Activated naive CD8-positive, alpha-beta T cell treated with anti-CD3 and anti-CD28 coated beads for 36 hours (primary cell): ENCODE measurements at regions not wholly inside any gene's neighbourhood (a gene's known extent, or its start where the extent isn't known, plus 50 kb on each side); places are given as distances from the start of the nearest gene placed in this dataset.

ENCODE experiments used
- DNase-seq: peaks from one replicate; pipeline ENCODE4 v3.0.0; 2021
- H3K27ac Mint-ChIP-seq: one replicate; pipeline ENCODE4 v1.8.0; 2022; ENCODE audit warnings: mild to moderate bottlenecking, moderate library complexity, mixed read lengths
- H3K27me3 Mint-ChIP-seq: one replicate; pipeline ENCODE4 v1.8.0; 2022; ENCODE audit warnings: mild to moderate bottlenecking, mixed read lengths
- H3K36me3 Mint-ChIP-seq: one replicate; pipeline ENCODE4 v1.8.0; 2021; ENCODE audit warnings: mild to moderate bottlenecking, mixed read lengths
- H3K4me1 Mint-ChIP-seq: one replicate; pipeline ENCODE4 v1.8.0; 2021; ENCODE audit warnings: mixed read lengths
- H3K4me3 Mint-ChIP-seq: one replicate; pipeline ENCODE4 v1.8.0; 2022; ENCODE audit warnings: mild to moderate bottlenecking, moderate library complexity, mixed read lengths
- H3K9me3 Mint-ChIP-seq: one replicate; pipeline ENCODE4 v1.8.0; 2022; ENCODE audit warnings: mixed read lengths

DNA sequence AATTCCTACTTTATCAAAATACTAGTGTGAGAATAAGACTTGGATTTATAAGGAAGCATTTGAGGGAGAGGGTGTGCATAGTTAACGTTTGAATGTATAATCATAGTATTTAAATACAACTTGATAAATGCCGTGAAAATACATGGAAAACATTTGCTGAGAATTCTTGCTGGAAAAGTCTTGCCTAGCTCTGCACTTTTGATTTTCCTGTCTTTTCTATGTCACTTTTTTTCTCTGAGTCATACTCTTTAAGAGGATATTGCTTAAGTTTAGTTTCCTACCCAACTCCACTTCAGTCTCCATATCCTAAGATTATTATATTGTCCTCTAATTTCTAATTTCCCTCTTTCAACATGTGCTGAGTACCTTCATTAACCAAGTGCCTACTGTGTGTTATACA is 616.6 kb upstream of the SEMA6A start:
- Mint-ChIP-seq H3K9me3 (no peaks in the 10 kb centered on the region), H3K4me3 (no peak overlapping the region)

DNA sequence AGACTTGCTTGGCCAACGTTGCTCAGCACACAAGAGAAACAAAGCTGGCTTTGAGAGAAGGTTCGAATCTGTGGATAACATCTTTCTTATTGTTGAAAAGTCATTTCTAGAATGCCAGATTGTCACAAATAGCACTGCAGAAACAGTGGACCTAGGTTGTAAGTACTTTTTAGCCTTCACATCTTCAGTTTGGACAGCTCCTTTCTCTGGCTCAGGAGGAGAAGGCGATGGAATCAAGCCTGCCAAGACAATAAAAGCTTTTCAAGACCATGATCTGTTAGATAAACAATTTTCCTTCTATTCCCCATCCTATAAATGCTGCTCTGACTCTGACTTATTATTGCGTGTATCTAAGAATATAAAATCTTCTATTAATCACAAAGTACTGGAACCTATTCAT is 615.2 kb upstream of the SEMA6A start:
- no peak for DNase-seq
- Mint-ChIP-seq H3K27ac (no peak overlapping the region), H3K27me3 (no peaks in the 10 kb centered on the region), H3K36me3 (no peaks in the 10 kb centered on the region), H3K4me3 (no peak overlapping the region), H3K4me1 (no peaks in the 10 kb centered on the region), H3K9me3 (no peaks in the 10 kb centered on the region)

More for the DNA sequence above, 616.6 kb upstream of the SEMA6A start:
- no peaks in the 10 kb centered on the region for H3K36me3 Mint-ChIP-seq
- no peak for DNase-seq
- H3K4me1 Mint-ChIP-seq, result no peaks in the 10 kb centered on the region
- no peak overlapping the region for H3K27ac Mint-ChIP-seq
- H3K27me3 Mint-ChIP-seq, result no peaks in the 10 kb centered on the region

DNA sequence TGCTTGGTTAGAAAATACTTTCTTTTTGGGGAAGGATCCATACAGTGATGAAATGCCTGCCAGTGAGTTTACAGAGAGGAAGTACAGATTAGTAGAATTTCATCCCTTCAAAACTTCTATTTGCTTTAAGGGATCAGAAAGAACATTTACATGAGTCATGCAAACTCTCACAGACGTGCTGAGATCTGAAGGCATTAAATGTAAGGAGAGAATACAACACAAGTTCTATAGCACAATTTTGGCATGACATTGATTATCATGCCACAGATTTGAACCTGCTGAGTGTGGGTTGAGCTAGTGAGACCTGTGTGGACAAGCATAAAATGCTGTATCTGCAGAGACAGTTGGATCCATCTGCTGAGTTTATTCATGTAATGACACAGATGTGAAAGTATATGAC is 613.6 kb upstream of the SEMA6A start:
- no peak overlapping the region for H3K27ac Mint-ChIP-seq
- no peak overlapping the region for H3K4me3 Mint-ChIP-seq
- H3K9me3 Mint-ChIP-seq, result no peaks in the 10 kb centered on the region
- no peaks in the 10 kb centered on the region for H3K4me1 Mint-ChIP-seq
- no peak for DNase-seq
- no peaks in the 10 kb centered on the region for H3K27me3 Mint-ChIP-seq
- no peaks in the 10 kb centered on the region for H3K36me3 Mint-ChIP-seq

DNA sequence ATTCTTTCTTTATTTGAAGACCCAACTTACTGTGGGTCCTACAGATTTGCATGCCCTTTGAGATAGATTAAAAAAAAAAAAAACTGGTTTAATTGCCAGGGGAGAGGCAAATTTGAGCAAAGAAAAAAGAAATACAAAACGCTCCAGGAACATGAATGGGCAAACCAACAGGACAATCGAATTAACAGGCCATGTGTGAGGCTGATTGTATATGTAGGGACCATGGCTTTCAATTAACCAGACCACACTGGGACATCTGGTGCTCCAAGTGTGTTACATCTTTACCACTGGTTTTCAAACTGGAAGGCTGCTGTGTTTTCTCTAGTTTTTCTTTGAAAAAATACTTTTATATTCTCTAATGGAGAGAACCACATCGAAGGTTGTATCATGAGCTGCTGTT is 612.1 kb upstream of the SEMA6A start:
- Mint-ChIP-seq H3K27me3 (no peaks in the 10 kb centered on the region), H3K36me3 (no peaks in the 10 kb centered on the region), H3K4me3 (no peak overlapping the region), H3K4me1 (no peaks in the 10 kb centered on the region), H3K9me3 (no peaks in the 10 kb centered on the region), H3K27ac (no peak overlapping the region)
- no peak for DNase-seq

DNA sequence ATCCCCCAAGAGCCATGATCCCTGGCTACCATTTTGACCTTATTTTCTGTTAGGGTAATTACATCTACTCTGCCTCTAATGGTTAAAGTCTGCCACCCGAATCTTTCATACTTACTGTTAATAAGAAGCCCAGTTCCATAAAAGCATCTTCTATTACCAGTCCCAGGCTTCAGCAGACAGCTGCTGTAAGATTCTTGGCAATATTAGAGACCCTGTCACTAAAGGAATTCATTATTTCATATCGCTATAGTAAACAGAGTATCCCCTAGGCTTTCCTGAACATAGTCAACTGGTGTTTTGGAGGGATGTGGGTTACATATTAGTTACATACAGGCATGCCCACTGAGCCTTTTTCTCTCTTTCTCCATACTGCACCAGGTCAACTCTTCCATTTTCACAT is 608.7 kb upstream of the SEMA6A start:
- H3K4me3 Mint-ChIP-seq, result no peak overlapping the region
- no peaks in the 10 kb centered on the region for H3K9me3 Mint-ChIP-seq
- H3K36me3 Mint-ChIP-seq, result no peaks in the 10 kb centered on the region
- DNase-seq, result no peak
- H3K27ac Mint-ChIP-seq, result no peak overlapping the region
- H3K4me1 Mint-ChIP-seq, result no peaks in the 10 kb centered on the region
- H3K27me3 Mint-ChIP-seq, result no peaks in the 10 kb centered on the region

DNA sequence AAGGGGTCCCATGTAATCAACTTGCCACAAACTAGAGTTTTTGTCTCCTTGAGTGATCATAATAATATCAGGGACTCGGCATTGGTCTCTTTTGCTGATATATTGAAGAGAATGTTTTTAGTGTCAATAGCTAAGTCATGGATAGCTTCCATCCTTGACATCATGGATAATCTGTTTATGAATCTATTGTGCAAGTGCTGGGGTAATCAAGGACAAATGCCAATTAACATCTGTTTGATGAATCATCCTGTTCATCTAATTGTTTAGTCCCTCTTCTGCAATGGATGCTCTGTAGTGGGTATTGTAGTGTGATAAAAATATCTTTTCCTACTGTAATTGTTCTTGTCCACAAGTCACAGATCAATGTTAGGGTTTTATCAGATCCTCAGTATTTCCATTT is 607.5 kb upstream of the SEMA6A start:
- H3K27me3 Mint-ChIP-seq, result no peaks in the 10 kb centered on the region
- H3K9me3 Mint-ChIP-seq, result no peaks in the 10 kb centered on the region
- no peak overlapping the region for H3K27ac Mint-ChIP-seq
- no peaks in the 10 kb centered on the region for H3K4me1 Mint-ChIP-seq
- H3K4me3 Mint-ChIP-seq, result no peak overlapping the region
- H3K36me3 Mint-ChIP-seq, result no peaks in the 10 kb centered on the region
- DNase-seq, result no peak

DNA sequence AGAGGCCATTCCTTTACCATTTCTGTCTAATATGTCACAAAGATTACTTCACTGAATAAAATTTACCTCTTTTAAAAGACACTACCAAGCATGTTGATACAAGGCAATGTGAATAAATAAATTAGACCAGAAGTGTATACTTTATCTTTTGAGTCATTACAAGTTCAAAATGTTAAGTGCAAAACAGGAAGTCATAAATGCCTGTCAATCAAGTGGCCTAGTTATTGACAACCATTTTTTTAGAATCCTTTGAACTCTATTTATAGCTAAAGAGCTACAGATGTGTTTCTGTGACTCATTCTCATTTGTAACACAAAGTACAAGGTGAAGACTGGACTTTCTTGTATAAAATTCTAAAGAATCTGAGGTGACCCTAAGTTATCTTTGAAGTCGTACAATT is 602.7 kb upstream of the SEMA6A start:
- H3K4me3 Mint-ChIP-seq, result no peak overlapping the region
- peaks cover 2% of the 10 kb centered on the region for H3K9me3 Mint-ChIP-seq
- no peak for DNase-seq
- no peaks in the 10 kb centered on the region for H3K36me3 Mint-ChIP-seq
- H3K4me1 Mint-ChIP-seq, result no peaks in the 10 kb centered on the region
- H3K27ac Mint-ChIP-seq, result no peak overlapping the region
- no peaks in the 10 kb centered on the region for H3K27me3 Mint-ChIP-seq

DNA sequence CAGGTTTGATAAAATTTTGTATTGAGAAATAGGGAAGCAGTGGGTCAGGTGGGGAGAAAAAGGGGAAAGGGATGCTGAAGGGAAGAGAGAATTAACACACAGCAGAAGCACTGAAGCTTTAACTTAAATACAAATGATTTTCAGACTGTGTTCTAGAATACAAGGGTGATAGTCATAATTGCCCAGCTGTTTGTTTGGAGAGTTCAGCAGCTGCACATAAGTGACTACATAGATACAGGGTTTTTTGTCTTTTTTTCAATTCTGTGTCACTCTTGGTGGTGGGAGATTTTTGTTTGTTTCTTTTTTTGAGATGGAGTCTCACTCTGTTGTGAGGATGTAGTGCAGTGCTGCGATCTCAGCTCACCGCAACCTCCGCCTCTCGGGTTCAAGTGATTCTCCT is 590.4 kb upstream of the SEMA6A start:
- H3K4me3 Mint-ChIP-seq, result no peak overlapping the region
- DNase-seq, result no peak
- H3K4me1 Mint-ChIP-seq, result no peaks in the 10 kb centered on the region
- H3K9me3 Mint-ChIP-seq, result peaks cover 2% of the 10 kb centered on the region
- peaks cover 5% of the 10 kb centered on the region for H3K27me3 Mint-ChIP-seq
- H3K36me3 Mint-ChIP-seq, result no peaks in the 10 kb centered on the region
- no peak overlapping the region for H3K27ac Mint-ChIP-seq

DNA sequence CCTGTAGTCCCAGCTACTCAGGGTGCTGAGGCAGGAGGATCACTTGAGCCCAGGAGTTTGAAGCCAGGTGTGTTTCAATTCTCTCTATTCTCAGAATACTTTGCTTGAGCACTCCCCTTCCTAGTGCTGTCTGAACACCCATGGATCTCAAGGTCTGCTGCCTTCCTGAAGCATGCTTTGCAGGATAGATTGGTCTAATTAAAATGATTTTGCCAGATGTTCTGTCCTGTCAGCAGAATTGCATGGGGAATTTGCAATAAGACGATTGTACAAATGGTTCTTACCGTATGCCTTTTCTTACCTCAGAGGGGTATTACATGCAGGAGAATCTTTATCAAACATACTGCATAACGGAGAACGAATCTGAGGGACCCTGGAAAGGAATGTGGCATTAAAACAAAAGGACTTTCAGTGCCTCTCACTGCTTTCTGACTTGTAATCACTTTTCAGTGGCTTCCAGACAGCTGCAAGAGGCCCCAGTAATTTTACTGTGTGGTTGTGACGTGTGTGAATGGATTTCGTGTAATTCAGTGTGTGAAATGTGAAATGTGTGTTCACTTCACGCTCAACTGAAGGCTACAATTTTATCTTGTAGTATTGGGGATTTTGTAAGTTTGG is 587.2 kb upstream of the SEMA6A start:
- no peaks in the 10 kb centered on the region for H3K36me3 Mint-ChIP-seq
- no peak overlapping the region for H3K27ac Mint-ChIP-seq
- H3K4me1 Mint-ChIP-seq, result no peaks in the 10 kb centered on the region
- H3K9me3 Mint-ChIP-seq, result peaks cover 2% of the 10 kb centered on the region
- H3K4me3 Mint-ChIP-seq, result no peak overlapping the region
- no peak for DNase-seq
- H3K27me3 Mint-ChIP-seq, result peaks cover 5% of the 10 kb centered on the region

DNA sequence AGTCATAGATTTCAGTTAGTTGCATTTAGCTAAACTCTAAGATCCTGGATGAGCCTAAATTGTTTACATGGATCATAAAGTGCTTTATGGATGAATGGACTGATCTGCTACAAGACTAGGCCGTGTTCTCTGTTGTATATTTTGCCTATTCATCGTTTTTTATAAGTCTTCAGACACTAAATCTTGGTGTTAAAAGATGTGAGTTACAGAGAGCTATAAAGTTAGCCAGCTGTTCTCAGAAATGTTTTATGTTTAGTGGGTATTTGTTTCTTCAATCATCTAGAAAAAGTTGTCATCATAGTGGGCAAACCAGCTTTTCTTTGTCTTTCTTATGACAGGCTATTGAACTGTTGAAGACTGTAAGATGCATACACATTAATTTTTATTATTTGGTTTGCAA is 585.8 kb upstream of the SEMA6A start:
- Mint-ChIP-seq H3K27ac (no peak overlapping the region), H3K36me3 (no peaks in the 10 kb centered on the region), H3K27me3 (peaks cover 5% of the 10 kb centered on the region), H3K9me3 (peaks cover 4% of the 10 kb centered on the region), H3K4me1 (no peaks in the 10 kb centered on the region), H3K4me3 (no peak overlapping the region)
- DNase-seq, result no peak

DNA sequence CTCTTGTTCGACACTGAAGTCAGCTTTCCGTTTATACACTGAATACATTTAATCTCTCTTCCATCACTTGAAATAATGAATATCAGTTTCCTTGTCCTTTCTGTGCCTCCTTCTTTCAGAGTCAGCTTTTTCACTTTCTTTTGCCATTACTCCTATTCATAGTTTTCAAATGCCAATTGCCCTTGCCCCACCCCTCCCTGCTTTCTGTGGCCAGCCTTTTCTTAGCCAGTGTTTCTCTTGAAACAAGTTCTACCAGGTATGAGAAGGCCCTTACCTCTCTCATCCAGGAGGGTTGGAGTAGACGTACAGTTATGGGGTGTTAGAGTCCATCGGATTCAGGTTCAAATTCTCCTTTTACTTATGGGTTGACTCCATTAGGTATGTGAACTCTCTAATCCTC is 574.7 kb upstream of the SEMA6A start:
- Mint-ChIP-seq H3K27ac (no peak overlapping the region), H3K4me1 (no peaks in the 10 kb centered on the region), H3K36me3 (no peaks in the 10 kb centered on the region), H3K9me3 (no peaks in the 10 kb centered on the region), H3K27me3 (no peaks in the 10 kb centered on the region), H3K4me3 (no peak overlapping the region)
- DNase-seq, result no peak

DNA sequence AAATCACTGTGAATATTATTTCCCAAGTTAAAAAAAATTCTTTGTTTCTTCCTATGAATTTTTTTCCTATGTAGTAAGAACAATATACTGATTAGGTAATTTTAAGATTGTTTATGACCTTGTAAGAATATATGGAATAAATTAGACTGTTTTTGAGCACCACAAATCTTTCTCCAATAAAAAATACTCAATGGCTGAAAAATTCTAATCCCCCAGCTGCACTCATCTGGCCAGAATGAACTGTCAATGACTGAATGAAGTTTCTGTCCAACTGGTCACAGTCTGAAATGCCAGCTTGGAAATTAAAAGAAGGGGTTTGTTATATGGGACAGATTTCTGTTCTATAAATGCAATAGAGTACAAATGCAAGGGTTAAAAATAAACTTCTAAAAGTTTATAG is 569.5 kb upstream of the SEMA6A start:
- no peaks in the 10 kb centered on the region for H3K4me1 Mint-ChIP-seq
- no peak overlapping the region for H3K27ac Mint-ChIP-seq
- peaks cover 2% of the 10 kb centered on the region for H3K9me3 Mint-ChIP-seq
- no peaks in the 10 kb centered on the region for H3K27me3 Mint-ChIP-seq
- DNase-seq, result no peak
- no peaks in the 10 kb centered on the region for H3K36me3 Mint-ChIP-seq
- no peak overlapping the region for H3K4me3 Mint-ChIP-seq

DNA sequence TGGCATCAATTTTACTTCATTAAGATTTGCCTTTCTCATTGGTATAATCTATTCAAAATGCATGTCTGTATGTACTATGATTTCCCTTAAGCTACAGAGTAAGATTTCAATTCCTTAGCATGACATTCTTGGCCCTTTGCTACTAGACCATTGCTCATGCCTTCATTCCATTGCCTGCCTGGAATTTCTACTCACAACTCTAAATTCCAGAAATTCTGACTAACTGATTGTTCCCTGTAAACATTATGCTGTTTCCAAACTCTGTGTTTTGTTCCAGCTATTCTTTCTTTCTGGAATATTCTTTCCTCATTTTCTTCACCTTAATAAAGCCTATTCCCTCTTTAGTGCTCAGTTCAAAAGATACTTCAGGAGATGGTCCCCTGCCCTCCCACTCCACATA is 568.8 kb upstream of the SEMA6A start:
- Mint-ChIP-seq H3K27ac (no peak overlapping the region), H3K9me3 (peaks cover 2% of the 10 kb centered on the region), H3K4me1 (no peaks in the 10 kb centered on the region), H3K27me3 (no peaks in the 10 kb centered on the region), H3K4me3 (no peak overlapping the region), H3K36me3 (no peaks in the 10 kb centered on the region)
- no peak for DNase-seq

DNA sequence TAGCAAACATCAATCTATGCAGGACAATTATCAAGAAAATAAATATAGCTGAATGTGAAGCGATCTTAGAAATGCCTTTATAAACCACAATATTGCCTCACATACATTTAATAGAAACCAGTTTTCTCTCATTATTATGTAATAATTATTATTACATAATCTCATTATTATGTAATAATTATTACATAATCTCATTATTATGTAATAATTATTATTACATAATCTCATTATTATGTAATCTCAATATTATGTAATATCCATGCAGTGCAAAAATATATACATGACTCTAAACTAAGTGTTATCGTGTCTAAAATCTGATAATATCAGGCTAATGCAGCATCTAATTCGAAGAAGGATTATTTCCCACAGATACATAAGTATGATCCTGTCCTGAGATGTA is 563.9 kb upstream of the SEMA6A start:
- no peaks in the 10 kb centered on the region for H3K27me3 Mint-ChIP-seq
- no peak for DNase-seq
- H3K27ac Mint-ChIP-seq, result no peak overlapping the region
- no peak overlapping the region for H3K4me3 Mint-ChIP-seq
- H3K9me3 Mint-ChIP-seq, result peaks cover 2% of the 10 kb centered on the region
- no peaks in the 10 kb centered on the region for H3K4me1 Mint-ChIP-seq
- H3K36me3 Mint-ChIP-seq, result no peaks in the 10 kb centered on the region

DNA sequence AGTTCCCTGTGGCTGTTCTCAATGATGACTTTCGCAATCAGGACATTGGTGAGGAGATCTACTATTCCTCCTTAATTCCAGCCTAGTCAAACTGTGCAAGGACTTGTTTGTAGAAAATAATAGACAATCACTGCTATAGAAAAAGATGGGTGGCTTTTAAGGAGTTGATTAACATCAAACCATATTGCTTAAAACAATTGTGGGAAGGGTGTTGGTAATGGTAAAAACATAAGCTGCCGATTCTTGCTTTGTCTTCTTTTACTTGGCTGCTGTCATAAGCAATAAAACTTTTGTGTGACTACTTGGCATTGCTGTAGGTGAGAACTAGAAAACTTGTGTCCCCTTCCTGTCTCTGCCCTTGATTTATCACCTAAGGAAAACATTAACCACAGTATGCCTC is 561.2 kb upstream of the SEMA6A start:
- H3K27ac Mint-ChIP-seq, result no peak overlapping the region
- DNase-seq, result no peak
- H3K4me3 Mint-ChIP-seq, result no peak overlapping the region
- no peaks in the 10 kb centered on the region for H3K36me3 Mint-ChIP-seq
- H3K4me1 Mint-ChIP-seq, result no peaks in the 10 kb centered on the region
- H3K9me3 Mint-ChIP-seq, result peaks cover 1% of the 10 kb centered on the region
- H3K27me3 Mint-ChIP-seq, result no peaks in the 10 kb centered on the region

DNA sequence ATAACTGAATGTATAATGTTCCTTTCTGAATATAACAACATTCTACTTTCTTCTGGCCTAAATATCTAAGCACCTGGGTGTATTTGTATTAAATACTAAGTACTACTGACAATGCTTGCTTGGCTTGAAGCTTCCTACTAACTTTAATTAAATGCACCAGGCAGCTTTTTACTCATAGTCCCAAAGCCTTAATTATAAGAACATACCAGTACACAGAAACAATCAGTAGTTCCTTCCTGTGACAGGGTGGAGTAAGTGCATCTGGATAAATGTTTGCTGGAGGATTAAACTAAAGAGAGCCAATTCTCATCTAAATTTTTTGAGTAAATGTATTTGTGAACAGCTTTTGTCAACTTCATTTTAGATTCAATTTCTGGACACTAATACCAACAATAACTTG is 558.6 kb upstream of the SEMA6A start:
- Mint-ChIP-seq H3K4me1 (no peaks in the 10 kb centered on the region), H3K36me3 (no peaks in the 10 kb centered on the region), H3K27ac (no peak overlapping the region), H3K4me3 (no peak overlapping the region), H3K27me3 (no peaks in the 10 kb centered on the region), H3K9me3 (no peaks in the 10 kb centered on the region)
- no peak for DNase-seq

DNA sequence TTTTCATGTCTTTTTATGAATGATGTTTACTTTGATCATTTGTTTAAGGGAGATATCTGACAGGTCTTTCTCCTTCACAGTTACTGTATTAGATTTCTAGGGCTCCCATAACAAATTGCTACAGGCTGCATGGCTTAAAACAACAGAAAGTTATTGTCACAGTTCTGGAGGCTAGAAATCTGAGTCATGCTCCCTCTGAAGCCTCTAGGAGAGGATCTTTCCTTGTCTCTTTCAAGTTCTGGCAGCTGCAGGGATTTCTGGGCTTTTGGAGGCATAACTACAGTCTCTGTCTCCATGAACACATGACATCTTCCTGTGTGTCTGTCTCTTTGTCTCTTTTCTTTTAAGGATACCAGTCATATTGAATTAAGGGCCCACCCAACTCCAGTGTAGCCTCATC is 557.3 kb upstream of the SEMA6A start:
- Mint-ChIP-seq H3K36me3 (no peaks in the 10 kb centered on the region), H3K4me3 (no peak overlapping the region), H3K9me3 (no peaks in the 10 kb centered on the region), H3K4me1 (no peaks in the 10 kb centered on the region), H3K27ac (no peak overlapping the region), H3K27me3 (no peaks in the 10 kb centered on the region)
- DNase-seq, result no peak
